GM19463 (cell line): ENCODE measurements at regions not wholly inside any gene's neighbourhood (a gene's known extent, or its start where the extent isn't known, plus 50 kb on each side); places are given as distances from the start of the nearest gene placed in this dataset.
"Not testable (repeated sequence)": the region's sequence is repeated elsewhere in the genome, so short reads cannot be mapped to it uniquely, and the experiment has no call there.

Experiments used
- ATAC-seq: cut with Tn5 transposase; IDR thresholded peaks from one replicate; pipeline ENCODE4 v1.9.1; 2021; ENCODE audit warnings: mild to moderate bottlenecking, moderate library complexity; ENCODE audit not compliant: unreplicated experiment

DNA sequence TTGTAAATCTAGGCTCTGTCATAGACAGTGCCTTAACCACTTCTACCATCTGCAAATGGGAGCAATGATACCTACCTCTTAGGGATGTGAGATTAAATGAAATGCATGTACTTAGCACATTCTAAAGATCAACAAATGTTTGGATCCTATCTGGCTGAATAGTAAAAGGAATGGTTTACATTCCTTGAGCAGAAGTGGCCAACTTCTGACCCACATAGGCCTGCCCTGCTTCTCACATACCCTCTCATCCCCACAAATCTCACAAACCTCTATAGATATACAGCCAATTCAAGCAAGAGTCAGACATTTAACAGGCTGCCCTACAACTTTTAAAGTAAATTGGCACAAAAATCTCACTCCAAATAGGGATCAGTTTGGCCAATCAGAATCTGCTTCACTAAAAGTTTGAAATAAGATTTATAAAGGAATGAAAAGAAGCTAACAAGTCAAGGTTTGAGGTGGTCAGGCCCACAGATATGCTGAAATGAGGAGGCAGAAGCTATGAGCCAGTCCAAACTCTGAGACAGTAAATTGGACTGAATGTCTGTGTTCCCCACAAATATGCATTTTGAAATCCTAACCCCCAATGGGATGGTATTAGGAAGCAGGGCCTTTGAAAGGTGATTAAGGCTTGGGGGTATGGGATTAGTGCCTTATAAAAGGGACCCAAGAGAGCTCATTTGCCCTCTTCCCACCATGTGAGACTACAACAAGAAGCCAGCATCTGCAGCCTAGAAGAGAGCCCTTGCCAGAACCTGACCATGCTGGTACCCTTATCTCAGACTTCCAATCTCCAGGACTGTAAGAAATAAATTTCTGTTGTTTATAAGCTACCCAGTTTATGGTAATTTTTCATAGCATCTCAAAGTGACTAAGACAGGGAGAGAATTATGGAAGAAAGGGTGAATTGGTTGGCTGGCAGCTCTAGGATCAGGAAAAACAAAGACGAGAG, 227.8 kb upstream of the RBMS1 start:
- no peak for ATAC-seq

DNA sequence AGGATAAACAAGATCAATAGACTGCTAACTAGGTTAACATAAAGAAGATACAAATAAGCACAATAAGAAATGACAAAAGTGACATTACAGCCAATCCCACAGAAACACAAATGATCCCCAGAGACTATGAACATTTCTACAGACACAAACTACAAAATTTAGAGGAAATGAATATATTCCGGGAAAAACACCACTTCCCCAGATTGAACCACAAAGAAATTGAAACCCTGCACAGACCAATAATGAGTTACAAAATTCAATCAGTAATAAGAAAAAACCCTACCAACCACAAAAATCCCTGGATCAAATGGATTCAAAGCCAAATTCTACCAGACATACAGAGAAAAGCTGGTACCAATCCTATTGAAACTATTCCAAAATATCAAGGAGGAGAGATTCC, 232.4 kb upstream of the RBMS1 start:
- no peak for ATAC-seq

DNA sequence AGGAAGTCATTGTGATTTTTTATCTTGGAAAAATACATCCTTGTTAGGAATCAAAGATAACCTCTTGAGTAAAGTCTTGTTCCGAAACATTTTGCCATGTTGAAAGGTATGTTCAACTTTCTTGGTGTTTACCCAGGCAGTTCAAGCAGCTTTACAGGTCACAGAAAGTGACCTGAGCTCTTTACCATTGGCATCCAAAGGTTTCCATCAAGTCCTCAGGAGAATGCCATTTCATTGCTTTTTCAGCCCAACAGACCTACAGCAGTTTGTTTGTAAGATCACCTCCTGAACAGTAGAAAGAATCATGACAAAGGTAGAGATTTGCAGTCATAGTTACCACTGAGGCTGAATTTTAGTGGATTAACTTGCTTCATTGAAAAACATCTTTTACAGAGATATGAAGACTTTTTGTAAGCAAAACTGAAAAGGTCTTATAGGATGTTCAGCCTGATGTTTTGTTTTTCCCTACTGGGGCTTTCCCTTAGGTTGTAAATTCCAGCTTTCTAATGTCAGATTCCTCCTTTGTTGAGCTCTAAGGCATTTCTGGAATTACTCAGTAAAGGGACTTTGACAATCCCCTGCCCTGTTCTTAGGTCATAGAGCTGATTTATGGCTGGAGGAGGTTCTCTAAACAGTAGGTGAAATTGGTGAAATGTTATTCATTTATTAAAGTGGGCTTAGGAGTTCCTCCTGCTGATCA, 236.8 kb upstream of the RBMS1 start:
- ATAC-seq: no peak

DNA sequence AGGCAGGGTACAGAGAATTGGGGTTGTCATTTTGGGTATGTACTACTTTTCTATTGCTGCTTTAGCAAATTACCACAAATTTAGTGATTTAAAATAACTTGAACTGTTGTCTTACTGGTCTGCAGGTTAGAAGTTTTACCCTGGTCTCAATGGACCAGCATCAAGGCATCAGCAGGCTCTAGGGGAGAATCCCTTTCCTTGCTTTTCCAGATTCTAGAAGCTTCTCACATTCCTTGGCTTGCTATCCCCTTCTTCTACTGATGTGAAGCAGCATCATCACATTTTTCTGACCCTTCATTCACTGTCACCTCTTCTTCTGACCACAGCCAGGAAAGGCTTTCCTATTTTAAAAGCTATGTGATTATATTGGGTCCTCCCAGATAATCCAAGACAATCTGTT, 237.8 kb upstream of the RBMS1 start:
- no peak for ATAC-seq

DNA sequence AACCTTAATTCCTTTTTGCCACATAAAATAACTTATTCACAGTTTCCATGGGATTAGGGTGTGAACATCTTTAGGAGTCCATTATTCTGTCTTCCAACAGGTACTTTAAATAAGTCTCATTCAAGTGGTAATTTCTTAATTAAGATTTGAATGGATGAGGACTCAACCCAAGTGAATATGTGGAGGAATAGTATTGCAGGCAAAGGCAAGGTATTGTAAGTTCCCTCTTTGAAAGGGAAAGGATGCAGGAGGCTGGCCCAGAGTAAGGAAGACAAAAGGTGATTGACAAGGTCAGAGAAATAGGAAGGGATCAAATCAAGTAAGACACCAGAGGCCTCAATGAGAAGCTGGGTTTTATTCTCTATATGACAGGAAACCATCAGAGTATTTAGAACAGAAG, 238.2 kb upstream of the RBMS1 start:
- no peak for ATAC-seq

DNA sequence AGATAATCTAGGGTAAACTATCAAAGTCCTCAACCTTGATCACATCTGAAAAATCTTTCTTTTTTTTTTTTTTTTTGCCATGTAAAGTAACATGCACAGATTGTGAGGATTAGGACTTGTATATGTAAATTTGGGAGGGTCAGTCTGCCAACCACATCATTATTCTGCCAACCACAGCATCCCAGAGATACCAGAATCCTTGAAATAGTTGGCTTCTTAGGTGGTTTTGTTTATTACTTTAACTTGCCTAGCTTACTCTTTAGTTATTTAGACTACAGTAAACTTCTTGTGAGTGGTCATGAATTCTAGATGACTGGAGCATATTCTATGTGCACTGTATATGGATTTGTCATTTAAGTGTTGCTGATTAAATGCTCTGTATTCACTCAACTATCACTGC, 242.1 kb upstream of the RBMS1 start:
- ATAC-seq: no peak

DNA sequence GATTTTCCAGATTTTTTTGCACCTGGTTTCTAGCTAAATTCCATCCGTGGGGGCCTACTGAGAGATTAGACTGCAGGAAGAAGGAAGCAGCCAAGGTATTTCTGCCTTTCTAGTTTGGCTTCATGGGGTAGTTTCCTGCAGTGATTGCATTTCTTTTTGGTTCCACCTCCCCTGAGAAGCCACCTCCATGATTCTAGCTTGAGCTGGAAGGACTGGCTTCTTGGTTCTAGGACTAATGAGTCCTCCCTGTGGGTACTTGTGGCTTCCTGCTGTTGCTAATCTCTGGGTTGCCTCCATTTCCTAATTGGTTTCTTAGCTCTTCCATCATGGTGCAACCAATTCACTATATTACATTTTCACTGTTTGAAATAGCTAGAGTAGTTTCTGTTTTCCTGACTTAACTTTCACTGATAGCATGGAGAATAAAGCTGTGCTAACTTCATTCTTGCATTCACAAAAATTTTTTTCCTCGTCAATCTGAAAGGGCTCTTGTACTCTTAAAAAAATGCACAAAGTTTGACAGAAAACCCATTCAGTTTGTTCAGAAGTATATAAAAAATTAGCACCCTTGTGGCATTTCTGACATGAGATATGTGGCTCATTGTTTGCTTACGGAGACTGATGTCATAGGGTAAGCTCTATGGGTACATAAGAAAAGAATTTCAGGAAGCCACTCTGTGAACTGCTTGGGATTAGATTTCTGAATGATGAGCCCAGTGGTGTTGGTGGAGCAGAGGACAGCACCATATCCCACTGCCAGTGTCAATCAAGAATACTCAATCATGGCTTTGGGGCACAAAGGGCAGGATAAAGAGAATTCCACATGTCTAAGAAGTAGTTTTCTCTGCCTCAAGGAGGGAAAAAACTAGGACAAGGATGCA, 242.8 kb upstream of the RBMS1 start:
- ATAC-seq: no peak

DNA sequence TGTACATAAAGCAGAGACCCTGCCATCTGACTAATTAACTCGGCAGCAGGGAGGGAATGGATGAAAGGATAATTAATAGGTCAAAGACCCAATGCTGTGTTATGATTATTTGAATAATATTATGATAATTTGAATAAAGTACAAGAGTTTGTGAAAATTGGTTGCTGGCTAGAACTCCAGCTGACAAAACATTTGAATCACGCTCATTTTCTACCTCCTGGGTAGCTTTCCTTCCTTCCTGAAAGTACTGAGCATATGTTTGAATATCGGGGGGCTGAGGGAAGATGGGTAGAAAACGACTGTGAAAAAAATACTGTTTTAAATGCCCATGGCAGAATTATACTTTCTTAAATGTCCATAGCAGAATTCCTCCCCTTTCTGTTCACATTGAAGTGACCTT, 243.6 kb upstream of the RBMS1 start:
- ATAC-seq: no peak

DNA sequence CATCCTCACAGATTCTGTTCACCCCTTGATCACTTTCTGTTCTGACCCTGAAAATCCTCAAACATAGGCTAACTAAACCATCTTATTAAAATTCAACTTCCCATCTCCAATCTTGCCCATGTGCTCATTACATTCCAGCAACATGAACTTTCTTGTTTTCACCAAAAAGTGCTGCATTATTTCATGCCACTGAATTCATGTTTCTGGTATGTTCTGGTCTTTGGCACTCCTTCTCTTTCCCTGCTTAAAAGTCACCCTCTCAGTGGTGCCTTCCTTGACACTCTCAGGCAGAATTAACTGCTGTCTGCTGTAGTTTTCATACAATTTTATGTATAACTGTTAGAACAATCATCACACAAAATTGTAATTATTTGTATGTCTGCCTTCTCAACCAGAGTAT, 247.7 kb upstream of the RBMS1 start:
- no peak for ATAC-seq

DNA sequence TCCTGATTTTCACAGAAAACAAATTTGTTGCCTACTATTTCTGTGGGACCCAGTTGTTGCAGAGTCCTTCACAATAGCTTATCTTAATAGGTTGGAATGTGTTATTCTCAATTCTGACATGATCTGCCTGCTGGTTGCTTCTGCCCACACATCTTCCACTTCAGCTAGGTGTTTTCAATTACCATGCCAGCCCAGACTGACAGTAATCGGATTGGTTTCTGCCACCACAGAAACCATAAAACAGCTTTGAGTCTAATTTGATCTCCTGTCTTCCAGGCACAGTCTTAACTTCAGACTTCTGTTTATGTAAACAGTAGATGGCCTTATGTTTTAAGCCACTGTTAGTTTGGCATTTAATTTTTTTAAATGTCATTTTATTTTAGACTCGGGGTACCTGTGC, 248.2 kb upstream of the RBMS1 start:
- ATAC-seq: no peak

DNA sequence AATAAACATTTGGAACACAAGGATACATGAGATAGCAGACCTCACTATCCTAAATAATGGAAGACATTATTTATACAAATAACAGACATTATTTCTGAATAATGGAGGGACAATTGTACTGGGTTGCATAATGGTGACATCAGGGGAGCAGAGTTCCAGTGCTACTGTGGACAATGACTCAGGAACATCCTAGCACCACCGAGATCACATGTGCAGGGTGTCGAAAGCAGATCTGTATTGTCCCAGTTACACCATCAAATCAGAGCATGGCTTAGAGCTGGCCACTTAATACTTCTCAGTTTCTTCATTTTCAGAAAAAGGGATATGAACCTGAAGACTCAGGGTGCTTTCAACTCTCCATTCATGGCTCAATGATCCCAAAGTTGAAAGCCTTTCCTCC, 249.1 kb upstream of the RBMS1 start:
- ATAC-seq: no peak

DNA sequence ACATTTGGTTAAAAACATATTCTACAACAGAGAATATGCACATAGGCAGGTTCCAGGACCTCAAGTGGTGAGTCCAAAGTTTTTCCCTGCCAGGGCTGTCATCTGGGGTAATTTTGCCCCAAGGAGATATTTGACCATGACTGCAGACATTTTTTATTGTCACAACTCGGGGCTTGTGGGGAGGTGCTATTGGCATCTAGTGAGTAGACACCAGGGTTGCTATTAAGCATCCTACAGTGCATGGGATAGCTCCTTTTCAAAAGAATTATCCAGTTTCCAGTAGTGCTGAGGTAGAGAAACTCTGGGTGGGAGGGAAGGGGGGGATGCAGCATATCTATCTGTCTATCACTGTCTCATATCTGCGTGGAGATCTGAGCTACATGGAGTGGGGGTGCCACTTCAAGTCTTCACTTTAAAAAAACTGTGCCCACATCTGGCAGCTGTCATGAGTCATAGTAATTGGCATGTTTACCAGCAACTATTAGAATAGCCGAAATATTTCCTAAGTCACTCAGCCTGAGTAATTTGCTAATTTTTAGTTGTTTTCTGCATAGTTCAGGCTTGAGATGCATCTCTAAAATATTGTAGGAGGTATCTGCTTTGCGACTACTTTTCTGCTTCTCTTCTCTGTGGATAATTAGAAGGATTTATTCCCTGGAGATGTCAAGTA, 254.0 kb upstream of the RBMS1 start:
- ATAC-seq: no peak

DNA sequence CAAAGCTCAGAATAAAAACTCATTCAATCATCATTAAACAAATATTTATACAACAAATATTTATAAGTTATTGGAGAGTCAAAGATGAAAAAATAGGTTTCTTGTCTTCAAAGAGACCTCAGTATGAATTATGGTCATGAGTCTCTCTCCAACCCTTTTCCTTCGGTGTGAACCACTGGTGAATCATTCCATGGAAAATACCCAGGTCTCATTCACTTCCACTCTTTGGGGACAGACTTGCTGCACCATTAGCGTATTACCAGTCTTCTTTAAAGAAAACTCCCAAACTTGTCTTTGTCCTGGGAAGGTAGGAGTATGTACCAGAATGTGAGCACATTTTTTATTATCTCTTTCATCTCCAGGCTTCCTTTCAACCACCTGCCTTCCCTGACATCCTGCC, 257.4 kb upstream of the RBMS1 start:
- no peak for ATAC-seq

DNA sequence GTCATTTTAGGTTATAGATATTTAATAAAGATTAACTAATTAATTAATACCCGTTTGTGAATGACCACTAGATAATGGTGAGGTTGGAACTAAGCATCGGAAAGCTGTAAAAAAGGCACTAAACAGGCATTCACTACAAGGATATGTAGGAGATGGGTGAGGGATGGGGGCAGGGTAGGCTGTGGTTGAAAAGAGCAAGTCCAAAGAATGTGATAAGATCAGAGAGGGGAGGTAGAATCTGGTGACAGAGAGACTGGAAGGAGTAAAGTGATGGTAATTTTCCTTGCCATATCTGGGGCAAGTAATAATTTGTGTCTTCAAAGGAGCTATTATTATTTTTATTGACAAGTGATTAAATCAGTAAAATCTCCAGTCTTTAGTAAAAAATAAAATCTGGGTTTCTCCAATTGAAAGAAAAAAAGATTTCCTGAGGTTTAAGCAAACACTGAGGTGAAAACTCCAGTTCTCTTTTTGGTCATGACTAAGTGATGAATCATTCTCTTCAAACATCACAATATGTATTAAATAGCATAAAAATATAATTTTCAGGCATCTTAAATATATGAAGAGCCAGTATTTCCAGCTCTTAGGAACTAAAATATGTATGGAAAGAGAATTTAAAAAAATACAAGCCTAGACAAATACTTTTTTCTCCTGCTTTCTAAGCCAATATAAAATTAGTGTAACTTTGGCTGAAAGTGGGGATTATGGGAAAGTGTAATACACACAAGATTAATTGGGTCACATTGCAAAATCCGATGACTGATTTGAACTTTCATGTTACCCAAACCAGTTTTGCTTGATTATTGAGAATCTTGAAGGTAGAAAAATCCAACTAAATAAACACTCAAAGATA, 259.1 kb upstream of the RBMS1 start:
- ATAC-seq: no peak

DNA sequence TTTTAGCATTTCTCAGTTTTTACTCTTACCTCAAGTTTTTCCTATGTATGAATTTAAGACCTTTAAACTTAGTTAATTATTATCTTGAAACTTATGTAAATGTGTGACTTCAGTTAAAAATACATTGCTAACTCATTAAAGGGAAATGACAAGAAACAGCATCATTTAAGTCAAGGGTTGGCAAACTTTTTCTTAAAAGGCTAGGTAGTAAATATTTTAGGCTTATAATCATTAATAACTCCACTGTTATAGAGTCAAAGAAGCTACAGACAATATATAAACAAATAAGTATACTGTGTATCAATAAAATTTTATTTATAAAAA, 259.7 kb upstream of the RBMS1 start:
- no peak for ATAC-seq

DNA sequence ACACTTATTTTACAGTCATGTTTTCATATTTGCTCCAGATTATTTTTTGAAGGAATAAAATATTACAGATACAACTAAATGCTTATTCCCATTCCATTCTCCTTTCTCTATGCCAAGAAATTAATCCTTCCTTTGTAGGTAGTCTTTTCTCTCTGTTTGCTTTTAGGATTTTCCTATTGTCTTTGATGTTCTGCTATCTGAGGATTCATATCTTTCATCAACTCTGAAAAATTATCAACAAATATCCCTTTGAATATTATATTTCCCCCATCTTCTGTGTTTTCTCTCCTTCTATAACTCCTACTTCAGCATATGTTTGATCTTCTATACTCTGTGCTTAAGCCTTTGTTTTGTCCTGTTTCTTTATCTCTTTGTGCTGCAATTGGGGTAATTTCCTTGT, 260.4 kb upstream of the RBMS1 start:
- no peak for ATAC-seq

DNA sequence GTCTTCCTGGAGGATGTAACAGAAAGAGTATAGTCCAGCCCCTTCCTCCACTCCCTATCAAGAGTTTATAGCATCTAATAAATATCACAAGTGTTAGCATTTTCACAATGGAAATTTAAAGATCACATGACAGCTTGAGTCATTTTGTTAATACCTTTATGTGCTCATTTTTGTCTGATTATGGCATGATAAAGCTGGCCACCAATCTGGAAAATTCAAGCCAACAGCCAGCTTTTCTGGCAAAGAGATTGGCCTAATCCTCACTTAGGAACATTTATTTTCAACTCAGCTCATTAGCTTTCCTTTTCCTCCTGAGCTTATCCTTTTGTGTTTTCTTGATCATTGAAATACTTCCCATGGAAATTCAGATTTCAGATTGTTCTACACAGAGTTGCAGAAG, 262.9 kb upstream of the RBMS1 start:
- ATAC-seq: no peak

DNA sequence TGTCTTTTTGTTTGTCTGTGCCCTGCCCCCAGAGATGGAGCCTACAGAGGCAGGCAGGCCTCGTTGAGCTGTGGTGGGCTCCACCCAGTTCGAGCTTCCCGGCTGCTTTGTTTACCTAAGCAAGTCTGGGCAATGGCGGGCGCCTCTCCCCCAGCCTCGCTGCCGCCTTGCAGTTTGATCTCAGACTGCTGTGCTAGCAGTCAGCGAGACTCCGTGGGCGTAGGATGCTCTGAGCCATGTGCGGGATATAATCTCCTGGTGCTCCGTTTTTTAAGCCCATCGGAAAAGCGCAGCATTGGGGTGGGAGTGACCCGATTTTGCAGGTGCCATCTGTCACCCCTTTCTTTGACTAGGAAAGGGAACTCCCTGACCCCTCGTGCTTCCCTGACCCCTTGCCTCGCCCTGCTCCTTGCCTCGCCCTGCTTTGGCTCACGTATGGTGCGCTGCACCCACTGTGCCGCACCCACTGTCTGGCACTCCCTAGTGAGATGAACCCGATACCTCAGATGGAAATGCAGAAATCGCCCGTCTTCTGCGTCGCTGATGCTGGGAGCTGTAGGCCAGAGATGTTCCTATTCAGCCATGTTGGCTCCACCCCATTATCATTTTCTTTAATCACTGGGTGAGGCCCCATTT, 269.0 kb upstream of the RBMS1 start:
- ATAC-seq: not testable (repeated sequence)

DNA sequence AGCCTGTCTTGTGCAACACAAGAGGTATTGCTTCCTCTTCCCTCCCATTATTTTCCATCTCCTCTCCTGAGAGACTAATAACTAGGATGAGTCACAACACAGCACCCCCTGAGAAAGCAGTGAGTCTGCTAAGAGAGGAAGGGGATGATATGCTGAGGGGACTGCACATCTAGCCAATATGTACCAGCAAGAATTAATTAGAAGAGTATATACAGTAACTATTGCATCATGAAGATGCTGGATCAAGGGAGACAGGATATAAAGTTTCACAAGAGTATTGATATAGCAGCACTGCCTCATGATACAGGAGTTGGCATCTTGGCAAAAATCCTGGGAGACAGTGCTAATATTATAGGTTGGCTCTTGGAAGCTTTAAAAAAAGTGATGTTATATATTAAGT, 289.9 kb upstream of the RBMS1 start:
- no peak for ATAC-seq

DNA sequence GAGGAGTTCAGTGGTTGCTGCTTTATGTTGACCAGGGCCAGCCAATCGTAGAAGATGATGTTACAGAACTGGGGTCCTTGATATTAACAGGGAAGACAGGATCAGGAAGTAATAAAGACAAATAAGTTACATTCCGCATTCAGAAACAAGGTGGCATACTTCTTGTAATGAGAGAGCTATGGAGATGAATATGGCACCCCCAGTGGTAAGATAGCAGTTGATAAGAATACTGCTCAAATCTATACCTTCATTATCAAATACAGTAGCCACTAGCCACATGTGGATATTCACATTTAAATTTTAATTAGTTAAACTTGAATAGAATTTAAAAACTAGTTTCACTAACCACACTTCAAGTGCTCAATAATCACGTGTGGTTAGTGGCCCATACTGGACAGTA, 290.4 kb upstream of the RBMS1 start:
- ATAC-seq: no peak
